Breast epithelium (tissue), 3 donors: ENCODE measurements at regions not wholly inside any gene's neighbourhood (a gene's known extent, or its start where the extent isn't known, plus 50 kb on each side); places are given as distances from the start of the nearest gene placed in this dataset.

Experiments
- CTCF ChIP-seq, 3 donors: fragments of 450-650 bp; IDR thresholded peaks; one replicate each; pipeline ENCODE4 v1.5.1; 2016 to 2017; ENCODE audit warnings: antibody characterized with exemption in 3 of 3, mild to moderate bottlenecking in 3 of 3, moderate library complexity in 3 of 3
- POLR2A ChIP-seq: fragments of 450-650 bp; IDR thresholded peaks from one replicate; pipeline ENCODE4 v1.6.1; 2016; ENCODE audit warnings: antibody characterized with exemption, mild to moderate bottlenecking, moderate library complexity

DNA sequence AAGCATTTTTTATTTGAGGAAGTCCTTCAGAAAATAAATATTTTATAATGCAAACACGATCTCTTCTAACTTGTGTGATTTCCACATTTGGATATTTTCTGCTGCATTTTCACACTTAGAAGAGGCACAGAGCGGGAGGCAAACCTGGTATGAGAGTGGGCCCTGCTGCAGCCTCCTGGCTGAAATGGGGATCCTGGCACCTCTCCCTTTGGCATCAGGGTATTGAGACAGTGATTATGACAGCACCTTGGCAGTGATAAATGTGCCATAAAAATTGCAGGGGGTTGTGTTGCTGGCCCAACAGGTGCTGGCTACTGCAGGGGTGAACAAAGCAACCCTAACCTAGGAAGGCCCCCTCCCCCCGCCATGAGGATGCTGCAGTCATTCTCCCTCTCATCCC is 128.6 kb downstream of the TSN start:
- TF ChIP-seq CTCF (IDR thresholded peaks at IDR 0.05): no peak
- TF ChIP-seq POLR2A: no peak
